Progenitor cell of endocrine pancreas (in vitro differentiated cells): ENCODE measurements at regions not wholly inside any gene's neighbourhood (a gene's known extent, or its start where the extent isn't known, plus 50 kb on each side); places are given as distances from the start of the nearest gene placed in this dataset.

Experiments used
- DNase-seq: peaks from one replicate; pipeline ENCODE4 v3.0.0; 2021; ENCODE audit warnings: low spot score; ENCODE audit not compliant: unreplicated experiment
- H3K27ac Mint-ChIP-seq: 2 replicates; pipeline ENCODE4 v1.8.0; 2021; ENCODE audit warnings: mild to moderate bottlenecking, moderate library complexity, mixed read lengths
- H3K27me3 Mint-ChIP-seq: 2 replicates; pipeline ENCODE4 v1.8.0; 2021; ENCODE audit warnings: mixed read lengths
- H3K36me3 Mint-ChIP-seq: 2 replicates; pipeline ENCODE4 v1.8.0; 2022; ENCODE audit warnings: mixed read lengths; ENCODE audit not compliant: insufficient read depth
- H3K4me1 Mint-ChIP-seq: 2 replicates; pipeline ENCODE4 v1.8.0; 2021; ENCODE audit warnings: low read depth, mixed read lengths
- H3K4me3 Mint-ChIP-seq: 2 replicates; pipeline ENCODE4 v1.8.0; 2021; ENCODE audit warnings: low read depth, mild to moderate bottlenecking, moderate library complexity, mixed read lengths
- H3K9me3 Mint-ChIP-seq: 2 replicates; pipeline ENCODE4 v1.8.0; 2021; ENCODE audit warnings: low read depth, mixed read lengths
- TF ChIP-seq, protein P1 (sequence below): fragments of 200-600 bp; sonication (generic); IDR thresholded peaks from one replicate; pipeline ENCODE4 v1.5.0; 2021; ENCODE audit warnings: antibody characterized with exemption, mild to moderate bottlenecking; ENCODE audit not compliant: unreplicated experiment

DNA sequence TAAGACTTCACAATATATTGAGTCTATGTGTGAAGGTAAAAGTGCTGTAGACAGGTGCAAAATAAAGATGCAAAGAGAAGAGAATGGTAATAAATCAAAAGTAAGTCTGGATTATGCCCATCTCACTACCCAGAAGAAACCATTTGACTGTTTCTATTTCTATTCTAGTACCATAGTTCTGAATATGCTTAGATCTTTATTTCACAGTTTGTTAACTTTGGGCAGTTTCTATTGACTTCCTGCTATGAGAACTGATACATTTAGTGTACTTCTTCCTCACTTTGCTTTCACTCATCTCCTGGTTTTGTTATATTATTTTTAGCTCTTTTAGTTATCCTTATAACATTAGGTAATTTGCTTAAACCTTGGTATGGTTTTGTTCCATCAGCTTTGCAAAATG is 94.9 kb downstream of the HS1BP3 start:
- no peak overlapping the region for H3K4me3 Mint-ChIP-seq
- no peaks in the 10 kb centered on the region for H3K9me3 Mint-ChIP-seq
- H3K4me1 Mint-ChIP-seq, result no peaks in the 10 kb centered on the region
- peaks cover 26% of the 10 kb centered on the region for H3K27me3 Mint-ChIP-seq
- no peak for DNase-seq
- H3K36me3 Mint-ChIP-seq, result no peaks in the 10 kb centered on the region
- no peak overlapping the region for H3K27ac Mint-ChIP-seq
- TF ChIP-seq, protein P1, sequence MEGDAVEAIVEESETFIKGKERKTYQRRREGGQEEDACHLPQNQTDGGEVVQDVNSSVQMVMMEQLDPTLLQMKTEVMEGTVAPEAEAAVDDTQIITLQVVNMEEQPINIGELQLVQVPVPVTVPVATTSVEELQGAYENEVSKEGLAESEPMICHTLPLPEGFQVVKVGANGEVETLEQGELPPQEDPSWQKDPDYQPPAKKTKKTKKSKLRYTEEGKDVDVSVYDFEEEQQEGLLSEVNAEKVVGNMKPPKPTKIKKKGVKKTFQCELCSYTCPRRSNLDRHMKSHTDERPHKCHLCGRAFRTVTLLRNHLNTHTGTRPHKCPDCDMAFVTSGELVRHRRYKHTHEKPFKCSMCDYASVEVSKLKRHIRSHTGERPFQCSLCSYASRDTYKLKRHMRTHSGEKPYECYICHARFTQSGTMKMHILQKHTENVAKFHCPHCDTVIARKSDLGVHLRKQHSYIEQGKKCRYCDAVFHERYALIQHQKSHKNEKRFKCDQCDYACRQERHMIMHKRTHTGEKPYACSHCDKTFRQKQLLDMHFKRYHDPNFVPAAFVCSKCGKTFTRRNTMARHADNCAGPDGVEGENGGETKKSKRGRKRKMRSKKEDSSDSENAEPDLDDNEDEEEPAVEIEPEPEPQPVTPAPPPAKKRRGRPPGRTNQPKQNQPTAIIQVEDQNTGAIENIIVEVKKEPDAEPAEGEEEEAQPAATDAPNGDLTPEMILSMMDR, result no peak

DNA sequence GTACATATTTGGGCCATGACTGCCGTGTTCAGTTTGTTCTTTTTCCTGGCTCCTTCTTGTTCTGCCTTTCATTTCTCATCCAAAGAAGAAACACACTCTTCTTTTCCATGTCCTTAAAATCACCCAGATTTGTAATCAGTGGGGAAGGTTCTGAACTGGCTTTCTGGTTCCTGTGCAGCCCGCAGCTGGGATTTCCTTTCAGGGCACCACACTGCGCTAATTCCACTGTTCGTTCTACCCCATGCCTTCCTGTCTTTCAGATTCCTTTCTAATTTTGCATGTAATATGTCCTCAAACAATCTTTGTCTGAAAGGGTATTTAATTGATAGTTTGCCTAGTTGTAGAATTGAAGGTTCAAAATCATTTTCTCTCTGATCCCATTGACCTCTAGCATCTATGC is 94.1 kb downstream of the HS1BP3 start:
- no peak for DNase-seq
- Mint-ChIP-seq H3K27ac (no peak overlapping the region), H3K4me1 (peaks cover 2% of the 10 kb centered on the region), H3K4me3 (no peak overlapping the region), H3K27me3 (peaks cover 26% of the 10 kb centered on the region), H3K36me3 (no peaks in the 10 kb centered on the region), H3K9me3 (no peaks in the 10 kb centered on the region)
- TF ChIP-seq, protein P1, result no peak

DNA sequence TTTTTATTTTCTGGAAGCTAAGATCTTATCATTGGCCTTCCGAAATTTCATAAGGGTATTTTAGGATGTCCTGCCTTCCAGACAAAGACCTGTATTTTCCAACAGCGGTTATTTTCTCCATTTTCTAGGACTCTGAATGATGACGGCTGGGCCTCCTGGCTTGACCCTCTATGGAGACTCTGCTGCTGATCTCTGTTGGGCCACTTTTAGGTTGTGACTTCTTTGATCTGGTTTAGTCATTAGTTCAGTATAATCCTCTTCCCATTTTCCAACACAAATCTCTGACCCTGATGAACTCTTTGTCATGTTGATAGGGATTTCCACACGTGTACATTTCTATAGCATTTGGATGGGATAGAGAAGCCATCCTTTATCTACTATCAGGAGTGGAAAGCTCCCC is 93.7 kb downstream of the HS1BP3 start:
- Mint-ChIP-seq H3K9me3 (no peaks in the 10 kb centered on the region), H3K4me1 (peaks cover 2% of the 10 kb centered on the region), H3K27me3 (peaks cover 23% of the 10 kb centered on the region), H3K36me3 (no peaks in the 10 kb centered on the region), H3K4me3 (no peak overlapping the region), H3K27ac (no peak overlapping the region)
- no peak for DNase-seq
- TF ChIP-seq, protein P1, result no peak

DNA sequence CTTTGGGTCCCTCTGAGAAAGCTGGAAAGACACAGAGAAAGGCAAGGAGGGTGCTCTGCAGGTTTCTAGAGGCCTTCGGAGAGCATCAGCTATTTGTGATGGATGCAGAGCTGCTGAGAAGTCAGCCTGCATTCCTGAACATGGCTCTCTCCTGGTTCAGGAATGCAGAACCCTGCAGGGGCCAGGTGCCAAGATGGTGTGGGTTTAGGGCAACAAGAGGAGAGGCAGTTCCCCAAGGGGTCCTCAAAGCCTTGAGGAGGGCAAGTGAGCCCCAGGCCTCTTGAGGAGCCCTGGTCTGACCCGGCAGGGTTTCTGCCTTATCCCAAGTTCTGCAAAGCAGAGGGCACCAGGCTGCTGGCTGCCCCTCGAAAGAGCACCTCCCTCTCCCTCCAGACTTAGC is 93.3 kb downstream of the HS1BP3 start:
- H3K9me3 Mint-ChIP-seq, result no peaks in the 10 kb centered on the region

DNA sequence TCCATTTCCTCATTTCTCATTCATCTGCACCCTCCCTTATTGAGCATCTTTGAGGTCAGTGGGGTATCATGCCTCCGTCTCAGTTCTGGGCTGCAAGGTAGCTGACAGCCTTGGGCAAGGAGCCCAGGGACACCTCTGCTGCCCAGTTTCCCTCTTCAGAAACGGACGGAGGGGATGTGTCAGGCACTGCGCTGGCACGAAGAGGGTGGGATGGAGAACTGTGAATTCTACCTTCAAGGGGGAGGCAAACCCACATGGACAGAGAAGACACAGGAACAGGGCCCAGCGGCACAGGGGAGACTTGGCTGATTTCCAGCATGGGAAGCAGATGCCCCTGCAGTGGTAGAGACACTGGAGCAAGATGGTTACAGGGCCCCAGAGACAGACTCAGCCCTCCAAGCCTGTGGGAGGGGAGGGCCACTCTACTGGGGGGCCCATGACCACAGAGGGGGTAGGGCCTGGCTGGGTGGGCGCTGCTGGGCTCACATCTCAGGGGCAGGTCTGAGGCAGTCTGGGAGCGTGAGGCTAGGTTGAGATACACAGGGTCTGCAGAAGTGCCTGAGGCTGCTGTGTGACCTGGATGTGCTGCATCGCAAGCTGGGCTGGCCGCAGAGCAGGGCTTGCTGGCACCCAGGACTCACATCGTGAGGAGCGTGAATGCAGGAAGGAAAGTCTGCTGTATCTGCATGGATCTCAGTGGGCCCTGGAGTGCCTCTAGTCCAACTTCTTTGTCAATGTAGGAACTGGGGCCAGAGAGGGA is 92.3 kb downstream of the HS1BP3 start:
- Mint-ChIP-seq H3K4me1 (peaks cover 2% of the 10 kb centered on the region), H3K36me3 (no peaks in the 10 kb centered on the region), H3K4me3 (no peak overlapping the region), H3K27me3 (peaks cover 22% of the 10 kb centered on the region), H3K9me3 (no peaks in the 10 kb centered on the region), H3K27ac (no peak overlapping the region)
- no peak for DNase-seq
- TF ChIP-seq, protein P1, result no peak

More for the DNA sequence above, 93.3 kb downstream of the HS1BP3 start:
- H3K27ac Mint-ChIP-seq, result no peak overlapping the region
- H3K27me3 Mint-ChIP-seq, result peaks cover 22% of the 10 kb centered on the region
- H3K4me1 Mint-ChIP-seq, result peaks cover 2% of the 10 kb centered on the region
- TF ChIP-seq, protein P1, result no peak
- H3K4me3 Mint-ChIP-seq, result no peak overlapping the region
- DNase-seq, result no peak
- no peaks in the 10 kb centered on the region for H3K36me3 Mint-ChIP-seq
